Renal cortical epithelial cell (primary cell): ENCODE measurements at regions not wholly inside any gene's neighbourhood (a gene's known extent, or its start where the extent isn't known, plus 50 kb on each side); places are given as distances from the start of the nearest gene placed in this dataset.
A peak's percentile ranks its signal among the peaks of the same experiment; 100 is the strongest.
"Not testable (repeated sequence)": the region's sequence is repeated elsewhere in the genome, so short reads cannot be mapped to it uniquely, and the experiment has no call there.

Source experiments
- DNase-seq: peaks from one replicate; pipeline ENCODE4 v3.0.0-alpha.2; 2011; ENCODE audit warnings: low read depth

- DNase-seq = no peak
These were observed 201.3 kb downstream of the GIPC2 start for GRCh38 chr1:78247079-78247478.

- no peak for DNase-seq
These were observed 204.4 kb downstream of the GIPC2 start for GRCh38 chr1:78250201-78250600.

- DNase-seq = peak; percentile 16
These were observed 208.8 kb downstream of the GIPC2 start for GRCh38 chr1:78254517-78254916.

- no peak for DNase-seq
These were observed 209.6 kb downstream of the GIPC2 start for GRCh38 chr1:78255383-78255782.

GRCh38 chr1:78255846-78256245 lies 210.1 kb downstream of the GIPC2 start:
- DNase-seq = no peak

GRCh38 chr1:78263459-78263858 lies 217.7 kb downstream of the GIPC2 start:
- no peak for DNase-seq

GRCh38 chr1:78263946-78264345 lies 218.2 kb downstream of the GIPC2 start:
- no peak for DNase-seq

- no peak for DNase-seq
These were observed 221.9 kb downstream of the GIPC2 start for GRCh38 chr1:78267513-78268218.

GRCh38 chr1:78269591-78269990 lies 221.2 kb upstream of the PTGFR start:
- DNase-seq = no peak

GRCh38 chr1:78271423-78271822 lies 219.4 kb upstream of the PTGFR start:
- DNase-seq = not testable (repeated sequence)

- DNase-seq = no peak
These were observed 216.0 kb upstream of the PTGFR start for GRCh38 chr1:78274814-78275213.

- DNase-seq = peak; percentile 65
These were observed 215.3 kb upstream of the PTGFR start for GRCh38 chr1:78275456-78275855.

- peak; percentile 34 for DNase-seq
These were observed 214.7 kb upstream of the PTGFR start for GRCh38 chr1:78275906-78276685.

GRCh38 chr1:78277253-78277652 lies 213.5 kb upstream of the PTGFR start:
- peak; percentile 90 for DNase-seq

- DNase-seq = peak; percentile 98
These were observed 211.7 kb upstream of the PTGFR start for GRCh38 chr1:78279051-78279450.

GRCh38 chr1:78280626-78281025 lies 210.1 kb upstream of the PTGFR start:
- DNase-seq = no peak

- no peak for DNase-seq
These were observed 209.2 kb upstream of the PTGFR start for GRCh38 chr1:78281580-78281979.

GRCh38 chr1:78283691-78284090 lies 207.1 kb upstream of the PTGFR start:
- no peak for DNase-seq

GRCh38 chr1:78284354-78284753 lies 206.4 kb upstream of the PTGFR start:
- DNase-seq = peak; percentile 58

- DNase-seq = no peak
These were observed 204.1 kb upstream of the PTGFR start for GRCh38 chr1:78286686-78287085.

- DNase-seq = no peak
These were observed 201.2 kb upstream of the PTGFR start for GRCh38 chr1:78289603-78290002.

GRCh38 chr1:78291418-78291817 lies 199.4 kb upstream of the PTGFR start:
- DNase-seq = no peak

GRCh38 chr1:78291872-78292271 lies 198.9 kb upstream of the PTGFR start:
- no peak for DNase-seq
